Activated CD4-positive, alpha-beta T cell treated with anti-CD3 and anti-CD28 coated beads for 1 hour (primary cell): ENCODE measurements at regions not wholly inside any gene's neighbourhood (a gene's known extent, or its start where the extent isn't known, plus 50 kb on each side); places are given as distances from the start of the nearest gene placed in this dataset.

Experiments used
- DNase-seq: peaks from one replicate; pipeline ENCODE4 v3.0.0-alpha.2; 2020

DNA sequence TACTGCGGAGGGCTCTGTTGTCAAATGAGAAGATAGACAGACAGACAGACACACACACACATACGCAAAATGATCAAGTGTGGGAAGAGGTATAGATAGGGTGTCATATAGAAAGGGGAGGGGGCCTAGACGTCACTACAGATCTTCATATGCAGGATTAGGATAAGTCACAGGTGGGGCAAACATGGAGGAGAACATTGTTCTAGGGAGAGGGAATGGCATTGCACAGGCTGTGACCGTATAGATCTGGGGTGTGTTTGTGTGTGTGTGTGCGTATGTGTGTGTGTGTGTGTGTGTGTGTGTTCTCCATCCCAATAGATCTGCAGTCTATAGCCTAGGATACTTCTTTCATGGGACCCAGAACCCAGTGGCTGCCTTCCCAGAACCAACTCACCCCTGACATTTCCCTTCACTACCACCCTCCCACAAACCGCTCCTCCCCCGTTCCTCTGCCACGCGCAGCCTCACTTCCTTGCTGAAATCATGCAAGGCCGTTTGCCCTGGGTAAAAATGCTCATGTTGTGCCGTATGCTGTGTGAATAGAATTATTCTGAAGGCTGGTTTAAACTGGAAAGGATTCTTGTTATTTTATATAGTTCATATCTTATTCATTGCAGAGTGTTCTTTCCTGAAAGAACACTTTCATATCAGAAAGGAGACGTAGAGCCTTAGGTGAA lies 50.5 kb upstream of the CCL1 start:
- DNase-seq = no peak

DNA sequence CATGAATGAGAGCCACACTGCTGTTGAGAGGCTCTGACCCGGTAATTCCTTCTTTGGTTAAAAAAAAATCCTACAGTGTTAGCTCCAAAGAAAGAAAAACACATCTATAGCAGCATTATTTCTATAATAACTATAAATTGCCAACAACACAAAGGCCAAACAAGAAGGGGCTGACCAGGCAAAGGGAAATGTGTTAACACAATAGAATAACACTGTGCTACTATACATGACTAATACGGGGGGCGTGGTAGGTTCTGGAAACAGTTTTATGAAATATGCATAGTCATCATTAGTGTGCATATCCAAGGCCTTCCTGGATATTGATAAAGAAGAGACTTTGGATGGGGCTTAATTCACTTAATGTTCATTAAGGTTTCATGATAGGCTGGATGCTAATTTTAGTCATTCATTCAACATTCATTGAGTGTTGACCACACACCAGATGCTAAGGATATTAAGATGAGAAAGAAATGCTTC lies 50.0 kb upstream of the CCL1 start:
- DNase-seq = no peak
